Testis (tissue), 2 donors: ENCODE measurements at regions not wholly inside any gene's neighbourhood (a gene's known extent, or its start where the extent isn't known, plus 50 kb on each side); places are given as distances from the start of the nearest gene placed in this dataset.

Experiments used
- POLR2A ChIP-seq: fragments of 450-650 bp; IDR thresholded peaks from one replicate; pipeline ENCODE4 v1.6.1; 2017; ENCODE audit warnings: antibody characterized with exemption, mild to moderate bottlenecking, moderate library complexity
- TF ChIP-seq, protein P1 (sequence below), 3 experiments: fragments of 450-650 bp in 2 of 3; fragments of 200-600 bp in 1 of 3; sonication (generic) in 1 of 3; IDR thresholded peaks; one replicate each; pipeline ENCODE4 v1.5.1; 2016 to 2019; ENCODE audit warnings: antibody characterized with exemption in 3 of 3, mild to moderate bottlenecking in 2 of 3, moderate library complexity in 1 of 3

DNA sequence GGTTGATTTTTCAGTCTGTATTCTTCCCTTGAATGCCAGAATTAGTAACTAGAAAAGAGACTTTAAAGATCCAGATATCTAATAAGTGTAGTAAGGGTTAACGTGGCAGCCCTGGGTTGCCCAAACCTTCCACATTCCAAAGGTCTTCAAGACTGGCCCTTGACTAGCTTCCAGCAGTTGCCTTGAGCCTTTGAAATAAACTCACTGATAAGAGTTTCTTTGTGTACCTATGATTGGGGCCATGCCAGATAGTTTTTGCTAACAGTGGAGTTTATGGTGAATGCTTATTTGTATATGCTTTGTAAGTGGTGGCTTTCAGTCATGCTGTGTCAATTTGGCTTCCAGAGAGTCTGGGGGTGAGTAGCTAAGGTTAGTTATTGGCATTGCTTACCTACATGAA, 722.3 kb downstream of the RNF144A start:
- TF ChIP-seq, protein P1, sequence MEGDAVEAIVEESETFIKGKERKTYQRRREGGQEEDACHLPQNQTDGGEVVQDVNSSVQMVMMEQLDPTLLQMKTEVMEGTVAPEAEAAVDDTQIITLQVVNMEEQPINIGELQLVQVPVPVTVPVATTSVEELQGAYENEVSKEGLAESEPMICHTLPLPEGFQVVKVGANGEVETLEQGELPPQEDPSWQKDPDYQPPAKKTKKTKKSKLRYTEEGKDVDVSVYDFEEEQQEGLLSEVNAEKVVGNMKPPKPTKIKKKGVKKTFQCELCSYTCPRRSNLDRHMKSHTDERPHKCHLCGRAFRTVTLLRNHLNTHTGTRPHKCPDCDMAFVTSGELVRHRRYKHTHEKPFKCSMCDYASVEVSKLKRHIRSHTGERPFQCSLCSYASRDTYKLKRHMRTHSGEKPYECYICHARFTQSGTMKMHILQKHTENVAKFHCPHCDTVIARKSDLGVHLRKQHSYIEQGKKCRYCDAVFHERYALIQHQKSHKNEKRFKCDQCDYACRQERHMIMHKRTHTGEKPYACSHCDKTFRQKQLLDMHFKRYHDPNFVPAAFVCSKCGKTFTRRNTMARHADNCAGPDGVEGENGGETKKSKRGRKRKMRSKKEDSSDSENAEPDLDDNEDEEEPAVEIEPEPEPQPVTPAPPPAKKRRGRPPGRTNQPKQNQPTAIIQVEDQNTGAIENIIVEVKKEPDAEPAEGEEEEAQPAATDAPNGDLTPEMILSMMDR (IDR thresholded peaks at IDR 0.05) = no peak
- TF ChIP-seq POLR2A = no peak
